HEK293T (cell line): ENCODE measurements at regions not wholly inside any gene's neighbourhood (a gene's known extent, or its start where the extent isn't known, plus 50 kb on each side); places are given as distances from the start of the nearest gene placed in this dataset.

Experiments used
- ARNT ChIP-seq: fragments of 450-650 bp; IDR thresholded peaks from 2 replicates; pipeline ENCODE4 v1.6.1; 2017; ENCODE audit warnings: mild to moderate bottlenecking
- BHLHE40 ChIP-seq: fragments of 450-650 bp; IDR thresholded peaks from 2 replicates; pipeline ENCODE4 v1.6.1; 2016; ENCODE audit warnings: mild to moderate bottlenecking, moderate library complexity, borderline replicate concordance
- CTBP1 ChIP-seq: fragments of 450-650 bp; IDR thresholded peaks from 2 replicates; pipeline ENCODE4 v1.6.1; 2016; ENCODE audit warnings: borderline replicate concordance
- ELF4 ChIP-seq: fragments of 450-650 bp; IDR thresholded peaks from 2 replicates; pipeline ENCODE4 v1.6.1; 2017; ENCODE audit warnings: antibody characterized with exemption
- FOXA1 ChIP-seq: fragments of 450-650 bp; IDR thresholded peaks from 2 replicates; pipeline ENCODE4 v1.6.1; 2016; ENCODE audit warnings: mild to moderate bottlenecking
- FOXK2 ChIP-seq: fragments of 450-650 bp; IDR thresholded peaks from 2 replicates; pipeline ENCODE4 v1.6.1; 2016; ENCODE audit warnings: mild to moderate bottlenecking
- FOXM1 ChIP-seq: fragments of 450-650 bp; IDR thresholded peaks from 2 replicates; pipeline ENCODE4 v1.6.1; 2017; ENCODE audit warnings: mild to moderate bottlenecking, borderline replicate concordance
- L3MBTL2 ChIP-seq: fragments of 450-650 bp; conservative IDR thresholded peaks from 2 replicates; pipeline ENCODE4 v1.6.1; 2016; ENCODE audit warnings: mild to moderate bottlenecking
- SP1 ChIP-seq: fragments of 450-650 bp; IDR thresholded peaks from 2 replicates; pipeline ENCODE4 v1.6.1; 2017
- SUZ12 ChIP-seq: fragments of 450-650 bp; IDR thresholded peaks from 2 replicates; pipeline ENCODE4 v1.6.1; 2016; ENCODE audit warnings: mild to moderate bottlenecking
- TARDBP ChIP-seq: fragments of 450-650 bp; IDR thresholded peaks from 2 replicates; pipeline ENCODE4 v1.6.1; 2016
- ZNF384 ChIP-seq: fragments of 450-650 bp; IDR thresholded peaks from 2 replicates; pipeline ENCODE4 v1.6.1; 2016
- TF ChIP-seq, protein P1 (sequence below): fragments of 450-650 bp; IDR thresholded peaks from 2 replicates; pipeline ENCODE4 v1.6.1; 2016

DNA sequence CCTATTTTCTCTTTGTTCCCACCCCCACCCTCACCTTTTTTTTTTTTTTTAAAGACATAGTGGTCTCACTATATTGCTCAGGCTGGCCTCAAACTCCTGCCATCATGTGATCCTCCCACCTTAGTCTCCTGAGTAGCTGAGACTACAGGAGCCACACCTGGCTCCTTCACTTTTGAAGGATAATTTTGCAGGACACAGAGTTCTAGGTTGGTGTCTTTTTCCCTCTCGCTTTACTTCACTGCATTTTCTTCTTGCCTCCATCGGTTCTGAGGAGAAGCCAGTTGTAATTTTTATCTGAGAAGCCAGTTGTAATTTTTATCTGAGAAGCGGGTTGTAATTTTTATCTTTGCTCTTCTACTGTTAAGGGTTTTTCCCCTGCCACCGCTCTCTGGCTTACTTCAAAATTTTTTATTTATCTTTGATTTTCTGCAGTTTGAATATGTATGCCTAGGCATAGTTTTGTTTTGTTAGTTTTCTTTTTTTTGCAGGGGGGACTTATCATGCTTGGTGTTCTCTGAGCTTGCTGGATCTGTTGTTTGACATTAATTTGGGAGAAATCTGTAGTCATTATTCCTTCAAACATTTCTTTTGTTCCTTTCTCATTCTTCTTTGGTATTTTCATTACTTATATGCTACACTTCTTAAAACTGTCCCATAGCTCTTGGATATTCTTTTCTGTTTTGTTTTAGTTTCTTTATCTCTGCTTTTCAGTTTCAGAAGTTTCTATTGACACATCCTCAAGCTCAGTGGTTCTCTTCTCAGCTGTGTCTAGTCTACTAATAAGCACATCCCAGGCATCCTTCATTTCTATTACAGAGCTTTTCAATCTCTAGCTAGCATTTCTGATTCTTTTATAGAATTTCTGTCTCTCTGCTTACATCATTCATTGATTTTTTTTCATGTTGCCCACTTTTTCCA, 148.2 kb upstream of the CHD1 start:
- TF ChIP-seq ELF4, result no peak
- TF ChIP-seq SP1, result no peak
- TF ChIP-seq ZNF384, result no peak
- TF ChIP-seq ARNT, result no peak
- TF ChIP-seq, protein P1, sequence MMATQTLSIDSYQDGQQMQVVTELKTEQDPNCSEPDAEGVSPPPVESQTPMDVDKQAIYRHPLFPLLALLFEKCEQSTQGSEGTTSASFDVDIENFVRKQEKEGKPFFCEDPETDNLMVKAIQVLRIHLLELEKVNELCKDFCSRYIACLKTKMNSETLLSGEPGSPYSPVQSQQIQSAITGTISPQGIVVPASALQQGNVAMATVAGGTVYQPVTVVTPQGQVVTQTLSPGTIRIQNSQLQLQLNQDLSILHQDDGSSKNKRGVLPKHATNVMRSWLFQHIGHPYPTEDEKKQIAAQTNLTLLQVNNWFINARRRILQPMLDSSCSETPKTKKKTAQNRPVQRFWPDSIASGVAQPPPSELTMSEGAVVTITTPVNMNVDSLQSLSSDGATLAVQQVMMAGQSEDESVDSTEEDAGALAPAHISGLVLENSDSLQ, result no peak
- TF ChIP-seq FOXA1, result no peak
- TF ChIP-seq TARDBP, result no peak
- no peak for TF ChIP-seq FOXK2
- TF ChIP-seq FOXM1, result no peak
- TF ChIP-seq CTBP1, result no peak
- no peak for TF ChIP-seq SUZ12
- TF ChIP-seq BHLHE40, result no peak
- no peak for TF ChIP-seq L3MBTL2
